Epithelial cell of esophagus (primary cell): ENCODE measurements at regions not wholly inside any gene's neighbourhood (a gene's known extent, or its start where the extent isn't known, plus 50 kb on each side); places are given as distances from the start of the nearest gene placed in this dataset.

Experiments used
- DNase-seq: peaks from one replicate; pipeline ENCODE4 v3.0.0; 2010; ENCODE audit warnings: low read depth
- H3K4me3 ChIP-seq: 2 replicates; pipeline ENCODE4 v1.5.1; 2011; ENCODE audit warnings: mild to moderate bottlenecking, low read length, control low read depth
- CTCF ChIP-seq: IDR thresholded peaks from 2 replicates; pipeline ENCODE4 v1.5.1; 2011; ENCODE audit warnings: low read depth, mild to moderate bottlenecking, low read length, control low read depth, inconsistent platforms; ENCODE audit not compliant: insufficient read depth; ENCODE audit errors: missing control alignments

GRCh38 chr6:11486959-11487358, 50.6 kb upstream of the TMEM170B start:
- no peak for TF ChIP-seq CTCF
- DNase-seq = no peak
- H3K4me3 ChIP-seq = no peak overlapping the region

DNA sequence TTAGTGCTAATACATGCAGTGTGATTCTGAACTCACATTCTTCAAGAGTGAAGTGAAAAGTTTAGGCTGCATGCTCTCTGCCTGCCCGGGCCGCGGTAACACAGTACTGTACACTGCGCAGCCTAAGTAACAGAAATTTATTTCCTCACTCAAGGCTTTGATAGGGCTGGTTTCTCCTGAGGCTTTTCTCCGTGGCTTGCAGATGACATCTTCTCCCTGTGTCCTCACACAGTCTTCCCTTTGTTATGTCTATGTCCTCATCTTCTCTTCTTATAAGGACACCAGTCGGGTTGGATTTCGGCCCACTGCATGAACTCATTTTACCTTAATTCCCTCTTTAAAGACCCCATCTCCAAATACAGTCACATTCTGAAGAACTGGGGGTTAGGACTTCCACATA, 51.1 kb upstream of the TMEM170B start:
- no peak for DNase-seq
- TF ChIP-seq CTCF = no peak
- H3K4me3 ChIP-seq = no peak overlapping the region

DNA sequence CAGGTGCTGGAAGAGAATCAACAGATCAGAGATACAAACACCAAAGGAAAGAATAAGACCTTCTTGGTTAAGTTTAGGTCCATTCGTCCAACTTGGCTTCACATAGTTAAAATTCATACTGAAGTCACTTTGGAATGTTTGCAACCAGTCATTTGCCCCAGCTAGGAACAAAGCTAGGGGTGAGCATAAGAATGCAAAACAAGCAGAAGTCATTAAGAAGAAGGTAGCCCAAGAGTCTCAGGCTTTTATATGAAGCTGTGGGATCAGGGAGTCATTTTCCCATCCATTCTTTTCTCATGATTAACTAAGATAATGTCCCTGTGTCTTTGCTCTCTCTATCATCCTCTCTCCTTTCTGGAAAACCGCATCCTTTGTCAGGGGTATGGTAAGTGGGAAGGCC, 51.5 kb upstream of the TMEM170B start:
- no peak for DNase-seq

GRCh38 chr6:11485271-11485670, 52.3 kb upstream of the TMEM170B start:
- TF ChIP-seq CTCF = no peak
- H3K4me3 ChIP-seq = no peak overlapping the region
- no peak for DNase-seq

More for the DNA sequence above, 51.5 kb upstream of the TMEM170B start:
- no peak for TF ChIP-seq CTCF
- H3K4me3 ChIP-seq = no peak overlapping the region

GRCh38 chr6:11484441-11484840, 53.1 kb upstream of the TMEM170B start:
- H3K4me3 ChIP-seq = no peak overlapping the region
- TF ChIP-seq CTCF = no peak
- DNase-seq = no peak

DNA sequence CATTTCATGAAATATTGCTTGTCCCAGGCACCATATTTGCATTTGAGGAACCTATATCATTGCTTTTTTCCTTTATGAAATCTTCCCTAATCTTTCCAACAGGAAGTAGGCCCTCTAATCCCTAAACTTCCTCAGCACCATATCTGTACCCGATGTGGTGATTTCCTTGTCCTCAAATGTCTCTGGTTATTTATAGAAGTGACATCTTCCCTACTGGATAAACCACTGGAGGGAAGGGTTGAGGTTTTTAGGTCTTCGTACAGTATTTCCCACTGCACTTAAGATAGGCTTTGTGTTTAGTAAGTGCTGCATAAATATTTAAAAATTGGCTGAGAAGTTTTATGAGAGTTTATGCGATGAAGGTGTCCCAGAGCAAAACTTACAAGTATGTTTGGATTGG, 54.9 kb upstream of the TMEM170B start:
- H3K4me3 ChIP-seq = no peak overlapping the region

More for the DNA sequence above, 54.9 kb upstream of the TMEM170B start:
- no peak for DNase-seq
- TF ChIP-seq CTCF = no peak
